Caco-2 (cell line): ENCODE measurements at regions not wholly inside any gene's neighbourhood (a gene's known extent, or its start where the extent isn't known, plus 50 kb on each side); places are given as distances from the start of the nearest gene placed in this dataset.
A peak's percentile ranks its signal among the peaks of the same experiment; 100 is the strongest.

Source experiments
- BruUV-seq: library from RNA; stranded (reverse); fragments of 400-500 nt; replicated peaks from 2 replicates; lab custom pipeline; 2021; lab: Mats Ljungman, UMichigan
- CTCF ChIA-PET: fragments of 300-600 bp; sonication (Branson Sonifier 250); formaldehyde crosslinking; loops from one replicate; lab custom pipeline; 2022; ENCODE audit warnings: antibody characterized with exemption; lab: Charles Lee
- POLR2A ChIA-PET: fragments of 300-600 bp; sonication (Branson Sonifier 250); formaldehyde crosslinking; loops from one replicate; lab custom pipeline; 2022; ENCODE audit warnings: antibody characterized with exemption; lab: Charles Lee
- DNase-seq, 2 experiments: peaks; one replicate each; pipeline versions ENCODE4 v3.0.0 to v3.0.0-alpha.2; 2020 to 2022
- H3K27me3 ChIP-seq: replicated peaks from 2 replicates; pipeline ENCODE4 v1.6.0; 2011; ENCODE audit warnings: low read length; ENCODE audit not compliant: control insufficient read depth, insufficient read depth
- H3K36me3 ChIP-seq: 2 replicates; pipeline ENCODE4 v1.5.1; 2011; ENCODE audit warnings: low read length; ENCODE audit not compliant: control insufficient read depth, insufficient read depth
- H3K4me1 ChIP-seq: fragments of 250-450 bp; sonication (Bioruptor Pico); 2 replicates; pipeline ENCODE4 v1.5.1; 2020; ENCODE audit warnings: mild to moderate bottlenecking
- H3K4me3 ChIP-seq: 2 replicates; pipeline ENCODE4 v1.5.1; 2011; ENCODE audit warnings: low read depth, mild to moderate bottlenecking, control low read depth, low read length
- H3K9me3 ChIP-seq: fragments of 250-450 bp; sonication (Bioruptor Pico); 2 replicates; pipeline ENCODE4 v1.5.1; 2020; ENCODE audit warnings: mild to moderate bottlenecking, moderate library complexity
- H3K27ac Mint-ChIP-seq: one replicate; pipeline ENCODE4 v1.8.0; 2022; ENCODE audit warnings: mixed read lengths; ENCODE audit not compliant: unreplicated experiment
- H3K27me3 Mint-ChIP-seq: one replicate; pipeline ENCODE4 v1.8.0; 2022; ENCODE audit warnings: mixed read lengths; ENCODE audit not compliant: insufficient read depth, unreplicated experiment
- H3K36me3 Mint-ChIP-seq: one replicate; pipeline ENCODE4 v1.8.0; 2022; ENCODE audit warnings: mild to moderate bottlenecking, mixed read lengths; ENCODE audit not compliant: insufficient read depth, unreplicated experiment
- H3K4me1 Mint-ChIP-seq: one replicate; pipeline ENCODE4 v1.8.0; 2022; ENCODE audit warnings: low read depth, mixed read lengths; ENCODE audit not compliant: unreplicated experiment
- H3K4me3 Mint-ChIP-seq: one replicate; pipeline ENCODE4 v1.8.0; 2022; ENCODE audit warnings: mild to moderate bottlenecking, moderate library complexity, mixed read lengths; ENCODE audit not compliant: unreplicated experiment
- H3K9me3 Mint-ChIP-seq: one replicate; pipeline ENCODE4 v1.8.0; 2022; ENCODE audit warnings: mixed read lengths; ENCODE audit not compliant: unreplicated experiment
- intact Hi-C: fragments of 100-400 bp; cut with micrococcal nuclease; formaldehyde crosslinking; loops from one replicate; pipeline ENCODE4 v1.10.0; 2022; ENCODE audit not compliant: unreplicated experiment
- TF ChIP-seq, protein P1 (sequence below), 2 experiments: fragments of 200-600 bp in 1 of 2; IDR thresholded peaks; 1 replicate in 1 of 2; 2 replicates in 1 of 2; pipeline versions ENCODE4 v1.5.1 to v1.8.0; 2011 to 2022; ENCODE audit warnings: antibody characterized with exemption in 1 of 2, control low read depth in 1 of 2, inconsistent platforms in 1 of 2, low read depth in 1 of 2, low read length in 1 of 2, mild to moderate bottlenecking in 1 of 2, moderate library complexity in 1 of 2; ENCODE audit not compliant: insufficient read depth in 1 of 2, severe bottlenecking in 1 of 2, unreplicated experiment in 1 of 2

DNA sequence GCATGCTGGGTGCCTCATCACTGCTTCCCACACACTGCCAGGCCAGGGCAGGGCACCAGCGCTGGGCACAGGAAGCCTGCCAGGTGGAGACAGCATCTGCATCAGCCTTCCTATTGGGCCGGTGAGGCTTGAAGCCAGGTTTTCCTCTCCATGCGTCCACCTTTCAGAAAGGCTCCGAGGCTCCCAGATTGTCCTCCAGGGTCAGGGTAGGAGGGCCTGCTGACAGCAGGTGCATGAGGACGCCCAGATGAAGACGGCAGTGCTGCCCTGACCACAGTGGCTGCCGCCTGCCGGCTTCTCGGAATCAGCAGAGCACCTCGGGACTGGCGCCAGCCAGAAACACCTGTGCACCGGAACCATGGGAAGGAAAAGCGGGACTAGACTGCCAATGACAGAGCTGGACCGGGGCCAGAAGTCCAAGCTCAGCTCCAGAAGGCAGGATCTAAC is 170.5 kb upstream of the CST7 start:
- Mint-ChIP-seq H3K27ac (no peak overlapping the region), H3K27me3 (peaks cover 20% of the 10 kb centered on the region), H3K4me3 (no peak overlapping the region), H3K4me1 (no peaks in the 10 kb centered on the region), H3K9me3 (peaks cover 17% of the 10 kb centered on the region), H3K36me3 (no peaks in the 10 kb centered on the region)
- peaks cover 8% of the 10 kb centered on the region; the same call in 1 of the 2 replicates for H3K9me3 ChIP-seq
- H3K4me1 ChIP-seq = no peaks in the 10 kb centered on the region
- no peaks in the 10 kb centered on the region for H3K36me3 ChIP-seq
- peak in 1 of 2 experiments; percentile 24 for DNase-seq
- H3K27me3 ChIP-seq = no peaks in the 10 kb centered on the region
- ChIA-PET POLR2A (no interaction called here), CTCF (no interaction called here)
- no peak overlapping the region for H3K4me3 ChIP-seq
- TF ChIP-seq, protein P1, sequence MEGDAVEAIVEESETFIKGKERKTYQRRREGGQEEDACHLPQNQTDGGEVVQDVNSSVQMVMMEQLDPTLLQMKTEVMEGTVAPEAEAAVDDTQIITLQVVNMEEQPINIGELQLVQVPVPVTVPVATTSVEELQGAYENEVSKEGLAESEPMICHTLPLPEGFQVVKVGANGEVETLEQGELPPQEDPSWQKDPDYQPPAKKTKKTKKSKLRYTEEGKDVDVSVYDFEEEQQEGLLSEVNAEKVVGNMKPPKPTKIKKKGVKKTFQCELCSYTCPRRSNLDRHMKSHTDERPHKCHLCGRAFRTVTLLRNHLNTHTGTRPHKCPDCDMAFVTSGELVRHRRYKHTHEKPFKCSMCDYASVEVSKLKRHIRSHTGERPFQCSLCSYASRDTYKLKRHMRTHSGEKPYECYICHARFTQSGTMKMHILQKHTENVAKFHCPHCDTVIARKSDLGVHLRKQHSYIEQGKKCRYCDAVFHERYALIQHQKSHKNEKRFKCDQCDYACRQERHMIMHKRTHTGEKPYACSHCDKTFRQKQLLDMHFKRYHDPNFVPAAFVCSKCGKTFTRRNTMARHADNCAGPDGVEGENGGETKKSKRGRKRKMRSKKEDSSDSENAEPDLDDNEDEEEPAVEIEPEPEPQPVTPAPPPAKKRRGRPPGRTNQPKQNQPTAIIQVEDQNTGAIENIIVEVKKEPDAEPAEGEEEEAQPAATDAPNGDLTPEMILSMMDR (IDR thresholded peaks at IDR 0.05; ENCODE audit: insufficient read depth in 1 of 2, low read depth in 1 of 2, low read length in 1 of 2, severe bottlenecking in 1 of 2, unreplicated experiment in 1 of 2) = no peak
- intact Hi-C loops = no loop called here
- BruUV-seq = no TSS peak

DNA sequence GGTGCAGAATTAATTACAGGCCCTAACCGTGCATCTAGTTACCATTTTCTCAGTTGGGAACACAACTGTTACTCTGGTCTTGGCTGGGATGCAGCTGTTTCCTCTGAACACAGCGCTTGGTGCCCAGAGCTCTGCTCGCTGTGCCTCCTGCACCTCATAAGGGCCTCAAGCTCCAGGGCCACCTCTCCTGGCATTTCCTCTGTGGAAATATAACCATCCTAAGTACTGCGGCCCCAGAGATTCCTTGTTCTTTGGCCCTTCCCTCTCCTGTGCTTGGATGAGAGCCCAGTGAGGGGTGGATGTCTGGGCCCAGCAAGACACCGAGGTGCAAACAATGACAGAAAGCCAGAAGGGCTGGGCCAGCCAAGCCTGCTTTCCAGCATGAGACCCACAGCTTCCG is 169.9 kb upstream of the CST7 start:
- ChIA-PET POLR2A (no interaction called here), CTCF (no interaction called here)
- H3K4me1 ChIP-seq = no peaks in the 10 kb centered on the region
- intact Hi-C loops = no loop called here
- Mint-ChIP-seq H3K4me1 (no peaks in the 10 kb centered on the region), H3K27me3 (peaks cover 20% of the 10 kb centered on the region), H3K9me3 (peaks cover 14% of the 10 kb centered on the region), H3K4me3 (no peak overlapping the region), H3K27ac (no peak overlapping the region), H3K36me3 (no peaks in the 10 kb centered on the region)
- no TSS peak for BruUV-seq
- H3K9me3 ChIP-seq = peaks cover 8% of the 10 kb centered on the region; the same call in 1 of the 2 replicates
- no peak overlapping the region for H3K4me3 ChIP-seq
- TF ChIP-seq, protein P1 (IDR thresholded peaks at IDR 0.05; ENCODE audit: insufficient read depth in 1 of 2, low read depth in 1 of 2, low read length in 1 of 2, severe bottlenecking in 1 of 2, unreplicated experiment in 1 of 2) = no peak
- H3K27me3 ChIP-seq = no peaks in the 10 kb centered on the region
- DNase-seq = peak in 1 of 2 experiments; percentile 5
- H3K36me3 ChIP-seq = no peaks in the 10 kb centered on the region

DNA sequence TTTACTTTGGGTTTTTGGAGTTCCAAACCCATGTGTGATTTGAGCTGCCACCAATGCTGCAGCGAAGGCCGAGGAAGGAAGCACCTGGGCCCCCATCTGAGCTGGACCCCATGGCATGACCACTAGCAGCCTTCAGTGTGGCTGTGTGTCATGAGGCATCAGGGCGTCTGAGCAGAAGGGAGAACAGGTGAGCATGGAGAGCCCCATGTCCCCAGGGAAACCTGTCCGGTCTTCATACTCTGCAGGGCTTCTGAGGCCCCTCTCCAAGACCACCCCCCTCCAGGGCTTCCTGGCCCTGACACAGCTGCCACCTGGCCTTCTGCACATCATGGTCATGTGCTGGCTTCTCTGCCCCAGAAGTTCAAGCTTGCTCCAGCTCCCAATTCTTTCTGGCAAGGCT is 169.1 kb upstream of the CST7 start:
- intact Hi-C loops = loop anchor here (2.0 to 10.0 kb wide), 3 partner anchors 75 to 475 kb away; no protein-coding TSS in a partner anchor
- peaks cover 6% of the 10 kb centered on the region for H3K9me3 Mint-ChIP-seq
- peak in 1 of 2 experiments; percentile 20 for DNase-seq
- no peaks in the 10 kb centered on the region for H3K4me1 Mint-ChIP-seq
- H3K27me3 ChIP-seq = no peaks in the 10 kb centered on the region
- TF ChIP-seq, protein P1 (IDR thresholded peaks at IDR 0.05; ENCODE audit: insufficient read depth in 1 of 2, low read depth in 1 of 2, low read length in 1 of 2, severe bottlenecking in 1 of 2, unreplicated experiment in 1 of 2) = no peak
- peaks cover 8% of the 10 kb centered on the region; the same call in 1 of the 2 replicates for H3K9me3 ChIP-seq
- no peaks in the 10 kb centered on the region for H3K36me3 Mint-ChIP-seq
- no TSS peak for BruUV-seq
- no peaks in the 10 kb centered on the region for H3K4me1 ChIP-seq
- H3K4me3 ChIP-seq = no peak overlapping the region
- no peaks in the 10 kb centered on the region for H3K36me3 ChIP-seq
- POLR2A ChIA-PET = no interaction called here
- H3K27me3 Mint-ChIP-seq = peaks cover 12% of the 10 kb centered on the region
- H3K27ac Mint-ChIP-seq = no peak overlapping the region
- CTCF ChIA-PET = no interaction called here
- no peak overlapping the region for H3K4me3 Mint-ChIP-seq
